Activated CD8-positive, alpha-beta memory T cell treated with anti-CD3 and anti-CD28 coated beads for 1 hour (primary cell): ENCODE measurements at regions not wholly inside any gene's neighbourhood (a gene's known extent, or its start where the extent isn't known, plus 50 kb on each side); places are given as distances from the start of the nearest gene placed in this dataset.

Source experiments
- DNase-seq, 2 donors: peaks; one replicate each; pipeline ENCODE4 v3.0.0-alpha.2; 2020; ENCODE audit warnings: low read depth in 1 of 2; ENCODE audit errors: extremely low read depth in 1 of 2

GRCh38 chr21:38183961-38184360 lies 72.8 kb upstream of the KCNJ15 start:
- no peak for DNase-seq

DNA sequence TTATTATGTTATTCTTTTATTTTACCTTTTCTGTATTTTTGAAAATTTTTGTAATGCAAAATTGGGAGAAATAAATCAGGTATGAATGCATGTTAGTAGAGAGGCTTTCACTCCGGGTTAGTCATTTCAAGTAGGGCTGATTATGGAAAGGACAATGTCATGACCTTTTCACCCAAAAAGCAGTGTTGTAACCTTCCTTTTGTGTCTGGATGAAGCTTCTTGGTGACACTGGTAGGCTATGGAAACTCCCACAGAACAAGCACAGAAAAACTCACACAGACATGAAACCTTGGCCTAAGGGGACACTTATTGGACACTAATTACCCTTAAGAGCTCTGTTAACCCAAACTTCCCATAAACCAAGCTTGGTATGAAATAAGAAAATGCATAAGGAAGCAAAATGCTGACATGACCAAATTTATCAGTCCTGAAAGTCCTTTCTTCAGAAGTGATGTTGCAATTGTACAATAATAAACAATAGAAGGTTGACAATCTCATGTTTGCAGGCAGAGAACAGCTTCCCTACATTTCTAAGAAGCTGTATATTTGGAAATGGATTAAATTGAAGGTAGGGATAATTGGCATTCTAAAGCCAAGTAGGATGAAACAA lies 70.0 kb upstream of the KCNJ15 start:
- no peak for DNase-seq

DNA sequence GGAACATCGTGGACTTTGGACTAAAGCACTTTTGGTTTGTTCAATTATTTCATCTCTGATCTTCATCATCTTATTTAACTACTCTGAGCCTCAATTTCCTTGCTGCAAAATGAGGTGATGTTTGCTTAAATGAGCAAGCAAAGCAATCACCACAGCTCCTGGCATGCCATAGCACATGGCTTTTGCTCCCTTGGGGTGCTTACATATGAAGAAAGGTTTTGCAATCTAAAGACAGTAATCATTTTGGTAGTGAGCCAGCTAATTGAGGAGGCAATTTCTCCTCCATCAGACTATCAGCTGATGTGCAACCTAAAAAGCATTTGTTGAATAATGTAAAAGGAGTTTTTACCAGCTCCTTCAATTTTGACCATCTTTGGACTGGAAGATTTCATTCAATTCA lies 68.8 kb upstream of the KCNJ15 start:
- DNase-seq, result no peak

DNA sequence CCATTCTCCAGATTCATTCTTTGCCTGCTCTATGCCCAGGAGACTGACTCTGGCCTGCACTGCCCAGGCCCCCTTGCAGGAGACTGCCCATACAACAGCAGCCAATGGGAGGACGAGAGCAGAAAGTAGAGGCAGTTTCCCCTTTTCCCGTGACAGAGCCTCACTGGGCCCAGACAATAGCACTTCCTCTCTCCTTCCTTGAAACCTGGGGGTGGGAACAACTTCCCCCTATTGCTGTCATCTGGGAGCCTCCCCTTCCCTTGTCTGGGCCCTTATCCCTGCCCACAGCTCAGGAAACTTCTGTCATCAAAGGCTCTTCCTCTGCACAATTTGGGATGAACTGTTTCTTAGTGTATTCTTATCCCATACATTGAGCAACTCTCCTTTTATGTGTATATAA lies 60.8 kb upstream of the KCNJ15 start:
- no peak for DNase-seq

GRCh38 chr21:38202811-38203210 lies 54.0 kb upstream of the KCNJ15 start:
- DNase-seq, result no peak

GRCh38 chr21:38203229-38203628 lies 53.6 kb upstream of the KCNJ15 start:
- no peak for DNase-seq

DNA sequence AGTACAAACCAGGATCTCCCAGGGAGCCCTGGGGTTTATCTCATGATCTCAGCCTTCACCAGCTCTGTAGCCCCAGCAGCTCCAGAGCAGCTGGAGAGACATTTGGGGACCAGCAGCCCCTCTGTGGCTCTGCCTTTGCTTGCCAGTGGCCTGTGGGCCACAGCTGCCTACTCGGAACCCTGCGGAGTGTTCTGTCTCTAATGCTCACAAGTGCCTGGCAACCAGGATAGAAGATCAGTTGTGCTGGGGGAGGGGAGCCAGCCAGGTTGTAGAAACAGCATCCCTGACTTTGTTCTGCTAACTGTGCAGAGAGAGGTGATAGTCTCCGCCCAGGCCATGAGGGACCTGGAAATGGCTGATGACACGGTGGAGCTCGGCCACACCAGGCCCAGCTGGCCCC lies 50.9 kb upstream of the KCNJ15 start:
- DNase-seq, result no peak

DNA sequence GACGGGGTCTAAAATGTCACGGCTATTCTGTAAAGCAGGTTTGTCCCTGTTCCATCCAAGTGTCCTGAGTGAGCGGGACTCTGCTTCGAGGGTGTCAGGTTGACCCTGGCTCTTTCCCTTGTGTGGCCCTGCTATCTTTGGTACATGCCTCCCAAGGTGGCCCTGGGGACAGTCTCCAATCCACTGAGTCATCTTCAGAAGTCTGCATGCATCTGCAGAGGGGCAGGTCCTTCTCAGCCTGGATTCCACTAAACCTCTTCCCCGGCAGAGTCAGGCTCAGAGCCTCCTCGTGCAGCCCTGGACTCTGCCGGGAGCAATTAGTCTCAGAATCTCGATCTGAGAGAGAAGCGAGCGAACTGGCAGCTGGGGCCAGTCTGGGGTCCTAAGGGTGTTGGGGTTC lies 50.1 kb upstream of the KCNJ15 start:
- no peak for DNase-seq
